Prostate gland (tissue), 2 donors: ENCODE measurements at regions not wholly inside any gene's neighbourhood (a gene's known extent, or its start where the extent isn't known, plus 50 kb on each side); places are given as distances from the start of the nearest gene placed in this dataset.
"Not testable (repeated sequence)": the region's sequence is repeated elsewhere in the genome, so short reads cannot be mapped to it uniquely, and the experiment has no call there.

Source experiments
- DNase-seq: peaks from one replicate; pipeline ENCODE4 v3.0.0-alpha.2; 2019; ENCODE audit warnings: low spot score
- H3K27ac ChIP-seq, 2 donors: fragments of 200-600 bp; sonication (generic); 2 replicates each; pipeline ENCODE4 v1.5.1; 2017 to 2019
- H3K27me3 ChIP-seq: fragments of 200-600 bp; sonication (generic); replicated peaks from 2 replicates; pipeline ENCODE4 v1.5.1; 2019; ENCODE audit not compliant: insufficient read depth
- H3K36me3 ChIP-seq, 2 donors: fragments of 200-600 bp; sonication (generic); 1 replicate in 1 of 2; 2 replicates in 1 of 2; pipeline versions ENCODE4 v1.5.1 to v1.8.1; 2017 to 2019
- H3K4me1 ChIP-seq: fragments of 200-600 bp; sonication (generic); replicated peaks from 2 replicates; pipeline ENCODE4 v1.5.1; 2019
- H3K4me3 ChIP-seq, 2 donors: fragments of 200-600 bp; sonication (generic); 2 replicates each; pipeline ENCODE4 v1.5.1; 2017 to 2019
- H3K9me3 ChIP-seq: fragments of 200-600 bp; sonication (generic); 2 replicates; pipeline ENCODE4 v1.5.1; 2017
- CTCF ChIP-seq, 4 experiments: fragments of 200-600 bp in 2 of 4; fragments of 450-650 bp in 2 of 4; sonication (generic) in 2 of 4; IDR thresholded peaks; 1 replicate in 3 of 4; 2 replicates in 1 of 4; pipeline ENCODE4 v1.5.1; 2016 to 2019; ENCODE audit warnings: antibody characterized with exemption in 4 of 4, mild to moderate bottlenecking in 2 of 4, moderate library complexity in 2 of 4
- POLR2A ChIP-seq: fragments of 450-650 bp; IDR thresholded peaks from one replicate; pipeline ENCODE4 v1.6.1; 2016; ENCODE audit warnings: antibody characterized with exemption, mild to moderate bottlenecking
- POLR2AphosphoS5 ChIP-seq: sonication (generic); formaldehyde crosslinking; IDR thresholded peaks from one replicate; pipeline ENCODE4 v1.6.1; 2017; ENCODE audit warnings: antibody characterized with exemption
- WGBS: methylation state at CpG from one replicate; pipeline ENCODE4 v1.1.5; 2018; 5-methylcytosine and 5-hydroxymethylcytosine counted together
- intact Hi-C: fragments of 100-400 bp; cut with DNase I; formaldehyde crosslinking; loops from one replicate; pipeline ENCODE4 v1.14.2; 2022

- 92% methylated on average over 6 of the region's 6 CpGs for WGBS
- TF ChIP-seq CTCF (IDR thresholded peaks at IDR 0.05), result no peak
- no peak for TF ChIP-seq POLR2A
- no peak for TF ChIP-seq POLR2AphosphoS5
- DNase-seq, result no peak
Observed at GRCh38 chr17:77632619-77633018, 325.9 kb upstream of the TNRC6C start.

GRCh38 chr17:77634710-77635109 lies 323.8 kb upstream of the TNRC6C start:
- H3K9me3 ChIP-seq, result no peaks in the 10 kb centered on the region
- no peaks in the 10 kb centered on the region for H3K27me3 ChIP-seq
- intact Hi-C loops, result no loop called here
- no peak for TF ChIP-seq POLR2A
- TF ChIP-seq CTCF (IDR thresholded peaks at IDR 0.05), result no peak
- no peak for TF ChIP-seq POLR2AphosphoS5
- H3K4me3 ChIP-seq, result no peak overlapping the region
- no peaks in the 10 kb centered on the region for H3K36me3 ChIP-seq
- no peaks in the 10 kb centered on the region for H3K4me1 ChIP-seq
- WGBS, result 77% methylated on average over 4 of the region's 4 CpGs
- H3K27ac ChIP-seq, result no peak overlapping the region
- no peak for DNase-seq

More at GRCh38 chr17:77632619-77633018, 325.9 kb upstream of the TNRC6C start:
- intact Hi-C loops, result no loop called here
- H3K9me3 ChIP-seq, result no peaks in the 10 kb centered on the region
- H3K4me1 ChIP-seq, result no peaks in the 10 kb centered on the region
- no peaks in the 10 kb centered on the region for H3K36me3 ChIP-seq
- no peak overlapping the region for H3K27ac ChIP-seq
- no peaks in the 10 kb centered on the region for H3K27me3 ChIP-seq
- H3K4me3 ChIP-seq, result no peak overlapping the region

GRCh38 chr17:77635176-77635575 lies 323.3 kb upstream of the TNRC6C start:
- Histone ChIP-seq H3K9me3 (no peaks in the 10 kb centered on the region), H3K4me1 (no peaks in the 10 kb centered on the region), H3K27ac (no peak overlapping the region), H3K36me3 (no peaks in the 10 kb centered on the region), H3K4me3 (no peak overlapping the region), H3K27me3 (no peaks in the 10 kb centered on the region)
- intact Hi-C loops, result no loop called here
- DNase-seq, result no peak
- no peak for TF ChIP-seq CTCF (IDR thresholded peaks at IDR 0.05)
- 96% methylated on average over 4 of the region's 4 CpGs for WGBS

GRCh38 chr17:77635785-77636184 lies 322.7 kb upstream of the TNRC6C start:
- H3K36me3 ChIP-seq, intact Hi-C loops, H3K27ac ChIP-seq, H3K4me1 ChIP-seq, H3K9me3 ChIP-seq, DNase-seq, H3K27me3 ChIP-seq, H3K4me3 ChIP-seq: not testable (repeated sequence)
- 74% methylated on average over 3 of the region's 3 CpGs for WGBS

- Histone ChIP-seq H3K4me3 (no peak overlapping the region), H3K4me1 (no peaks in the 10 kb centered on the region), H3K27ac (no peak overlapping the region), H3K27me3 (no peaks in the 10 kb centered on the region), H3K9me3 (no peaks in the 10 kb centered on the region), H3K36me3 (no peaks in the 10 kb centered on the region)
- 74% methylated on average over 19 of the region's 19 CpGs for whole genome bisulfite sequencing
- no peak for DNase-seq
- TF ChIP-seq POLR2A (no peak), CTCF (IDR thresholded peaks at IDR 0.05) (no peak), POLR2AphosphoS5 (no peak)
- intact Hi-C loops, result no loop called here
Observed at GRCh38 chr17:77636835-77637817, 321.4 kb upstream of the TNRC6C start.
